HCT116 (cell line): ENCODE measurements at regions not wholly inside any gene's neighbourhood (a gene's known extent, or its start where the extent isn't known, plus 50 kb on each side); places are given as distances from the start of the nearest gene placed in this dataset.

ENCODE experiments used
- ATAC-seq: fragments of 200-7000 bp; cut with Tn5 transposase; 2 replicates; pipeline ENCODE4 v1.9.1; 2020; ENCODE audit warnings: mild to moderate bottlenecking, moderate library complexity
- BruUV-seq: library from RNA; stranded (reverse); fragments of 400-500 nt; replicated peaks from 2 replicates; lab custom pipeline; 2021; lab: Mats Ljungman, UMichigan
- CTCF ChIA-PET: fragments of 300-600 bp; sonication (Branson Sonifier 250); formaldehyde crosslinking; loops from one replicate; lab custom pipeline; 2021; ENCODE audit warnings: antibody characterized with exemption; lab: Charles Lee
- POLR2A ChIA-PET: fragments of 300-600, 350-600 bp; sonication (Branson Sonifier 250); formaldehyde crosslinking; loops from one replicate; lab custom pipeline; 2021; ENCODE audit warnings: antibody characterized with exemption; lab: Charles Lee
- RAD21 ChIA-PET, 2 experiments: fragments of 300-600 bp; sonication (Branson Sonifier 250); formaldehyde crosslinking; loops; one replicate each; lab custom pipeline; 2023; ENCODE audit warnings: low total read pairs in 2 of 2; ENCODE audit not compliant: uncharacterized antibody in 2 of 2, unreplicated experiment in 2 of 2, low non-redundant PET in 1 of 2; lab: Charles Lee
- DNase-seq: peaks from one replicate; pipeline ENCODE4 v3.0.0-alpha.2; 2010; ENCODE audit warnings: low read depth, low spot score
- H2AFZ ChIP-seq: fragments of 200-600 bp; shearing (Covaris generic), sonication (generic); 2 replicates; pipeline ENCODE4 v1.6.1; 2017; ENCODE audit warnings: low read depth, mixed run types, mixed read lengths, antibody characterized with exemption, low read length; ENCODE audit not compliant: poor library complexity, severe bottlenecking
- H3K27ac ChIP-seq: 2 replicates; pipeline ENCODE4 v1.5.1; 2012; ENCODE audit warnings: low read depth, low read length
- H3K27me3 ChIP-seq: fragments of 200-600 bp; sonication (generic); 2 replicates; pipeline ENCODE4 v1.6.1; 2016; ENCODE audit warnings: mixed run types, low read length, mixed read lengths; ENCODE audit not compliant: insufficient read depth
- H3K36me3 ChIP-seq, 2 experiments: fragments of 200-500 bp in 1 of 2; fragments of 200-600 bp in 1 of 2; sonication (Bioruptor generic) in 1 of 2; sonication (generic) in 1 of 2; 2 replicates each; pipeline versions ENCODE4 v1.5.1 to v1.6.1; 2014 to 2016; ENCODE audit warnings: low read length in 2 of 2, inconsistent platforms in 1 of 2, mixed read lengths in 1 of 2, mixed run types in 1 of 2; ENCODE audit not compliant: insufficient read depth in 2 of 2, control insufficient read depth in 1 of 2
- H3K4me1 ChIP-seq, 2 experiments: fragments of 200-600 bp in 1 of 2; sonication (generic) in 1 of 2; 2 replicates each; pipeline versions ENCODE4 v1.5.1 to v1.6.1; 2012 to 2017; ENCODE audit warnings: low read length in 2 of 2, inconsistent platforms in 1 of 2, mild to moderate bottlenecking in 1 of 2, mixed read lengths in 1 of 2, mixed run types in 1 of 2, moderate library complexity in 1 of 2; ENCODE audit not compliant: insufficient read depth in 2 of 2, control insufficient read depth in 1 of 2
- H3K4me2 ChIP-seq: fragments of 200-600 bp; sonication (generic); 2 replicates; pipeline ENCODE4 v1.6.1; 2017; ENCODE audit warnings: mixed run types, low read length, mixed read lengths
- H3K4me3 ChIP-seq, 2 experiments: fragments of 200-600 bp in 1 of 2; sonication (generic) in 1 of 2; replicated peaks in 1 of 2; 2 replicates each; pipeline ENCODE4 v1.5.1; 2011 to 2016; ENCODE audit warnings: low read length in 2 of 2, control low read depth in 1 of 2, low read depth in 1 of 2, mild to moderate bottlenecking in 1 of 2, mixed read lengths in 1 of 2, mixed run types in 1 of 2
- H3K79me2 ChIP-seq: fragments of 200-600 bp; sonication (generic); 2 replicates; pipeline ENCODE4 v1.6.1; 2017; ENCODE audit warnings: mild to moderate bottlenecking, mixed run types, low read length, moderate library complexity, mixed read lengths; ENCODE audit not compliant: insufficient read depth
- H3K9ac ChIP-seq: fragments of 200-600 bp; sonication (generic); 2 replicates; pipeline ENCODE4 v1.6.1; 2016; ENCODE audit warnings: low read length, mixed read lengths
- H3K9me2 ChIP-seq: fragments of 200-600 bp; sonication (generic), shearing (Covaris generic); 2 replicates; pipeline ENCODE4 v1.6.1; 2017; ENCODE audit warnings: mixed run types, mild to moderate bottlenecking, moderate library complexity; ENCODE audit not compliant: insufficient read depth
- H3K9me3 ChIP-seq, 2 experiments: fragments of 200-500 bp in 1 of 2; fragments of 200-600 bp in 1 of 2; sonication (Bioruptor generic) in 1 of 2; sonication (generic) in 1 of 2; 2 replicates each; pipeline ENCODE4 v1.6.1; 2014 to 2017; ENCODE audit warnings: low read length in 2 of 2, mixed read lengths in 2 of 2, inconsistent platforms in 1 of 2, low read depth in 1 of 2, mild to moderate bottlenecking in 1 of 2, mixed run types in 1 of 2, moderate library complexity in 1 of 2; ENCODE audit not compliant: control insufficient read depth in 1 of 2, insufficient read depth in 1 of 2
- H4K20me1 ChIP-seq: fragments of 200-600 bp; sonication (generic), shearing (Covaris generic); 2 replicates; pipeline ENCODE4 v1.6.1; 2017; ENCODE audit warnings: mixed run types, mild to moderate bottlenecking, moderate library complexity; ENCODE audit not compliant: insufficient read depth
- CBX3 ChIP-seq: IDR thresholded peaks from 2 replicates; pipeline ENCODE4 v1.6.1; 2012; ENCODE audit warnings: low read depth
- CEBPB ChIP-seq: IDR thresholded peaks from 2 replicates; pipeline ENCODE4 v1.6.1; 2012; ENCODE audit warnings: low read depth
- EGR1 ChIP-seq: IDR thresholded peaks from 2 replicates; pipeline ENCODE4 v1.6.1; 2012; ENCODE audit warnings: low read depth
- ELF1 ChIP-seq: IDR thresholded peaks from 2 replicates; pipeline ENCODE4 v1.6.1; 2012; ENCODE audit warnings: low read depth, borderline replicate concordance
- EZH2 ChIP-seq: fragments of 200-600 bp; sonication (generic); IDR thresholded peaks from 2 replicates; pipeline ENCODE4 v1.6.1; 2017; ENCODE audit warnings: antibody characterized with exemption, mixed run types
- EZH2phosphoT487 ChIP-seq: fragments of 200-600 bp; IDR thresholded peaks from 2 replicates; pipeline ENCODE4 v1.6.1; 2018; ENCODE audit warnings: antibody characterized with exemption, borderline replicate concordance
- FOSL1 ChIP-seq: IDR thresholded peaks from 2 replicates; pipeline ENCODE4 v1.6.1; 2012; ENCODE audit warnings: low read depth
- JUND ChIP-seq: IDR thresholded peaks from 2 replicates; pipeline ENCODE4 v1.6.1; 2012
- POLR2A ChIP-seq: IDR thresholded peaks from 2 replicates; pipeline ENCODE4 v1.7.0; 2011; ENCODE audit warnings: borderline replicate concordance; ENCODE audit not compliant: insufficient read depth, insufficient read length; ENCODE audit errors: extremely low read depth
- POLR2AphosphoS5 ChIP-seq: IDR thresholded peaks from 2 replicates; pipeline ENCODE4 v1.6.1; 2011; ENCODE audit warnings: mild to moderate bottlenecking, low read depth, low read length, moderate library complexity
- RAD21 ChIP-seq: IDR thresholded peaks from 2 replicates; pipeline ENCODE4 v1.6.1; 2012; ENCODE audit warnings: low read depth, mild to moderate bottlenecking
- SIN3A ChIP-seq: IDR thresholded peaks from 2 replicates; pipeline ENCODE4 v1.6.1; 2012; ENCODE audit warnings: low read depth
- SP1 ChIP-seq: IDR thresholded peaks from 2 replicates; pipeline ENCODE4 v1.6.1; 2012; ENCODE audit warnings: low read depth
- SRF ChIP-seq: IDR thresholded peaks from 2 replicates; pipeline ENCODE4 v1.6.1; 2012; ENCODE audit warnings: low read depth
- ZNF274 ChIP-seq: fragments of 200-500 bp; sonication (Bioruptor generic); IDR thresholded peaks from 2 replicates; pipeline ENCODE4 v1.6.1; 2014; ENCODE audit warnings: mild to moderate bottlenecking, low read depth, low read length, inconsistent platforms
- intact Hi-C: fragments of 100-400 bp; cut with micrococcal nuclease; formaldehyde crosslinking; loops from 2 replicates; pipeline ENCODE4 v1.10.0; 2022
- TF ChIP-seq, protein P1 (sequence below): IDR thresholded peaks from 2 replicates; pipeline ENCODE4 v1.6.1; 2011; ENCODE audit warnings: mild to moderate bottlenecking, low read length, moderate library complexity; ENCODE audit not compliant: insufficient replicate concordance; ENCODE audit errors: extremely low read depth
- TF ChIP-seq, protein P2 (sequence below): IDR thresholded peaks from 2 replicates; pipeline ENCODE4 v1.6.1; 2012
- TF ChIP-seq, protein P3 (sequence below): IDR thresholded peaks from 2 replicates; pipeline ENCODE4 v1.6.1; 2012; ENCODE audit warnings: low read depth

DNA sequence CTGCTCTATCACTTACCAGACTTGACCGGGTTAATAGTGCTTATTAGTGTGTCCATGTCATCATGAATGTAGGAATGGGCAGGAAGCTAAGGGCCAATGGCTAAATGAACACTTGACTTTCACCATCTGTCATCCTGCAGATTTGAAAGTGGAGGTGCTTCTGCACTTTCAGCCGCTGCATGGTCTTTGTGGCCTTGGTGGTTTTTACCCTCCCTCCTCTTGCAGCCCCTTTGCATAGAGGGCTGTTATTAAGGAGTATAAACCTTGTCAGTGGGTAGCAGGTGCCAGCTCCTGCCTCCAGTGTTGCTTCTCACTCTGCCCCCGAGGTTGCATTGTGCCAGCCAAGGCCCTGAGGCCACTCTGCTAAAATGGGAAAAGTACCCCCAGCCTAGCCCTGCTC lies 122.2 kb upstream of the TNFAIP3 start:
- ChIA-PET POLR2A (no interaction called here), RAD21 (no interaction called here), CTCF (no interaction called here)
- intact Hi-C loops = no loop called here
- no peak overlapping the region for H3K27ac ChIP-seq
- no peaks in the 10 kb centered on the region for H3K79me2 ChIP-seq
- TF ChIP-seq, protein P1, sequence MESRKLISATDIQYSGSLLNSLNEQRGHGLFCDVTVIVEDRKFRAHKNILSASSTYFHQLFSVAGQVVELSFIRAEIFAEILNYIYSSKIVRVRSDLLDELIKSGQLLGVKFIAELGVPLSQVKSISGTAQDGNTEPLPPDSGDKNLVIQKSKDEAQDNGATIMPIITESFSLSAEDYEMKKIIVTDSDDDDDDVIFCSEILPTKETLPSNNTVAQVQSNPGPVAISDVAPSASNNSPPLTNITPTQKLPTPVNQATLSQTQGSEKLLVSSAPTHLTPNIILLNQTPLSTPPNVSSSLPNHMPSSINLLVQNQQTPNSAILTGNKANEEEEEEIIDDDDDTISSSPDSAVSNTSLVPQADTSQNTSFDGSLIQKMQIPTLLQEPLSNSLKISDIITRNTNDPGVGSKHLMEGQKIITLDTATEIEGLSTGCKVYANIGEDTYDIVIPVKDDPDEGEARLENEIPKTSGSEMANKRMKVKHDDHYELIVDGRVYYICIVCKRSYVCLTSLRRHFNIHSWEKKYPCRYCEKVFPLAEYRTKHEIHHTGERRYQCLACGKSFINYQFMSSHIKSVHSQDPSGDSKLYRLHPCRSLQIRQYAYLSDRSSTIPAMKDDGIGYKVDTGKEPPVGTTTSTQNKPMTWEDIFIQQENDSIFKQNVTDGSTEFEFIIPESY = no peak
- TF ChIP-seq POLR2AphosphoS5 = no peak
- no TSS peak for BruUV-seq
- DNase-seq (no peak), ATAC-seq (no peak)
- H3K9ac ChIP-seq = no peak overlapping the region
- H3K4me1 ChIP-seq = peaks cover 0 to 11% of the 10 kb centered on the region in 2 experiments; a peak in 2 of 4 replicates
- no peaks in the 10 kb centered on the region for H3K9me3 ChIP-seq
- no peaks in the 10 kb centered on the region; the same call in 1 of the 2 replicates for H3K27me3 ChIP-seq
- no peaks in the 10 kb centered on the region for H3K36me3 ChIP-seq
- no peaks in the 10 kb centered on the region for H3K9me2 ChIP-seq
- no peak overlapping the region for H3K4me3 ChIP-seq
- no peak overlapping the region for H3K4me2 ChIP-seq
- no peaks in the 10 kb centered on the region for H4K20me1 ChIP-seq
- H2AFZ ChIP-seq = no peak overlapping the region

DNA sequence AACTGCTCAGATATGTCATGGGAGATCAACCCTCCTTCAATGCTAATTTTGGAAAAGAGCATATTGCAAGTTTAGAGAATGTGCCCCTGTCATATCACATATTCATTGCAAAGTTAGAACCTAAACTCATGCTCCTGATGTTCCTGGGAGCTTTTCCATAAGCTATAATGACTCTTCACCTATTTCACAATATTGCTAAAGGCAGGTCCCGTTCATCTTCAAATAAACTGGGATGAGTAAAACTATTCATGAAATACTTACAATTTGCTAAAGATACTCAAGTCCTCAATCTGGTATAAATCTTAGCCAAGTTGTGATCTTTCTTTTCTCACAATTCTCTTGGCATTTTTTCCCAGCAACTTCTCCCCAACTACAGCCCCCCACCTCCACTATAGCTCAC lies 121.7 kb upstream of the TNFAIP3 start:
- Histone ChIP-seq H3K79me2 (no peaks in the 10 kb centered on the region), H2AFZ (no peak overlapping the region), H3K4me1 (peaks cover 0 to 11% of the 10 kb centered on the region in 2 experiments; a peak in 2 of 4 replicates), H3K9ac (no peak overlapping the region), H3K4me2 (no peak overlapping the region), H3K9me3 (no peaks in the 10 kb centered on the region), H3K27me3 (no peaks in the 10 kb centered on the region; the same call in 1 of the 2 replicates), H3K9me2 (no peaks in the 10 kb centered on the region)
- ChIA-PET CTCF (no interaction called here), POLR2A (no interaction called here)
- ATAC-seq = no peak
- DNase-seq = no peak
- TF ChIP-seq FOSL1 (no peak), ZNF274 (no peak), JUND (no peak), EGR1 (no peak), EZH2phosphoT487 (no peak), ELF1 (no peak), SIN3A (no peak), SP1 (no peak), POLR2A (no peak), SRF (no peak), CEBPB (no peak), RAD21 (no peak), EZH2 (no peak), POLR2AphosphoS5 (no peak), CBX3 (no peak)
- TF ChIP-seq, protein P2, sequence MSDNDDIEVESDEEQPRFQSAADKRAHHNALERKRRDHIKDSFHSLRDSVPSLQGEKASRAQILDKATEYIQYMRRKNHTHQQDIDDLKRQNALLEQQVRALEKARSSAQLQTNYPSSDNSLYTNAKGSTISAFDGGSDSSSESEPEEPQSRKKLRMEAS = no peak
- TF ChIP-seq, protein P3, sequence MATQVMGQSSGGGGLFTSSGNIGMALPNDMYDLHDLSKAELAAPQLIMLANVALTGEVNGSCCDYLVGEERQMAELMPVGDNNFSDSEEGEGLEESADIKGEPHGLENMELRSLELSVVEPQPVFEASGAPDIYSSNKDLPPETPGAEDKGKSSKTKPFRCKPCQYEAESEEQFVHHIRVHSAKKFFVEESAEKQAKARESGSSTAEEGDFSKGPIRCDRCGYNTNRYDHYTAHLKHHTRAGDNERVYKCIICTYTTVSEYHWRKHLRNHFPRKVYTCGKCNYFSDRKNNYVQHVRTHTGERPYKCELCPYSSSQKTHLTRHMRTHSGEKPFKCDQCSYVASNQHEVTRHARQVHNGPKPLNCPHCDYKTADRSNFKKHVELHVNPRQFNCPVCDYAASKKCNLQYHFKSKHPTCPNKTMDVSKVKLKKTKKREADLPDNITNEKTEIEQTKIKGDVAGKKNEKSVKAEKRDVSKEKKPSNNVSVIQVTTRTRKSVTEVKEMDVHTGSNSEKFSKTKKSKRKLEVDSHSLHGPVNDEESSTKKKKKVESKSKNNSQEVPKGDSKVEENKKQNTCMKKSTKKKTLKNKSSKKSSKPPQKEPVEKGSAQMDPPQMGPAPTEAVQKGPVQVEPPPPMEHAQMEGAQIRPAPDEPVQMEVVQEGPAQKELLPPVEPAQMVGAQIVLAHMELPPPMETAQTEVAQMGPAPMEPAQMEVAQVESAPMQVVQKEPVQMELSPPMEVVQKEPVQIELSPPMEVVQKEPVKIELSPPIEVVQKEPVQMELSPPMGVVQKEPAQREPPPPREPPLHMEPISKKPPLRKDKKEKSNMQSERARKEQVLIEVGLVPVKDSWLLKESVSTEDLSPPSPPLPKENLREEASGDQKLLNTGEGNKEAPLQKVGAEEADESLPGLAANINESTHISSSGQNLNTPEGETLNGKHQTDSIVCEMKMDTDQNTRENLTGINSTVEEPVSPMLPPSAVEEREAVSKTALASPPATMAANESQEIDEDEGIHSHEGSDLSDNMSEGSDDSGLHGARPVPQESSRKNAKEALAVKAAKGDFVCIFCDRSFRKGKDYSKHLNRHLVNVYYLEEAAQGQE = no peak
- TF ChIP-seq, all 23 proteins: peak for 0
- Histone ChIP-seq H3K27ac (no peak overlapping the region), H3K36me3 (no peaks in the 10 kb centered on the region), H3K4me3 (no peak overlapping the region), H4K20me1 (no peaks in the 10 kb centered on the region)
- intact Hi-C loops = no loop called here
- BruUV-seq = no TSS peak
- RAD21 ChIA-PET = no interaction called here
